COR-L47 (cell line): ENCODE measurements at regions not wholly inside any gene's neighbourhood (a gene's known extent, or its start where the extent isn't known, plus 50 kb on each side); places are given as distances from the start of the nearest gene placed in this dataset.
"Not testable (repeated sequence)": the region's sequence is repeated elsewhere in the genome, so short reads cannot be mapped to it uniquely, and the experiment has no call there.

Experiments used
- DNase-seq: peaks from one replicate; lab custom pipeline; 2025; lab: John Stamatoyannopoulos, UW

DNA sequence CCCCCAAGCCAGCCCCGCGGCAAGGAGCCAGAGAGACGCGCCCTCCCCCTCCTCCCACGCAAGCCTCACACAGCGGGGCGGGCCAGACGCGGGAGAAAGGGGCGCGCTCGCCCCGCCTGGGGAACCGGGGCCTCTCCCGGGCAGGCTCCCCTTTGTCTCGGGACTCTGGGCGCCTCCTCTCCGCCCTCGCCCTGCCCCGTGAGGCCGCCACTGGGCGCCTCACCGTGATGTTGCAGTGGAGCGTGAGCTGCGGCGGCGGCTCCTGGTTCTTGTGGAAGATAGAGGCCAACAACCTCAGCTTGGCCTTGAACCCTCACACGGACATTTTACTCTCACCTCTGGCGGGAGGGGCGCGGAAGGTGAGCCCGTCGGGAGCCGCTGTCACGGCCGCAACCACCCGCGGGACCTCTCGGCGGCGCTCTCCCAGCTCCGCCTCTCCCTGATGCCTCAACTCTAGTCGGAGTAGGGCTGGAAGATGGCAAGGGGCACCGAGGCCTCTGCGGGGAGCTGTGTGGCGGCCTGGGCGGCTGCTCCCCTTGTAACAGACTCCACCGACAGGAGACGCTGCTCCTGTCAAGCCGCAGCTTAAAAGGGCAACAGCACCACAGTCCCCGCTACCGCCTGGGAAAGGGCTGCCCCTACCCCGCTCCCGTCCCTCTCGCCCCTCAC, 179.2 kb upstream of the ZSCAN2 start:
- DNase-seq, result not testable (repeated sequence)

GRCh38 chr15:84425327-84425726, 175.5 kb upstream of the ZSCAN2 start:
- DNase-seq, result not testable (repeated sequence)

DNA sequence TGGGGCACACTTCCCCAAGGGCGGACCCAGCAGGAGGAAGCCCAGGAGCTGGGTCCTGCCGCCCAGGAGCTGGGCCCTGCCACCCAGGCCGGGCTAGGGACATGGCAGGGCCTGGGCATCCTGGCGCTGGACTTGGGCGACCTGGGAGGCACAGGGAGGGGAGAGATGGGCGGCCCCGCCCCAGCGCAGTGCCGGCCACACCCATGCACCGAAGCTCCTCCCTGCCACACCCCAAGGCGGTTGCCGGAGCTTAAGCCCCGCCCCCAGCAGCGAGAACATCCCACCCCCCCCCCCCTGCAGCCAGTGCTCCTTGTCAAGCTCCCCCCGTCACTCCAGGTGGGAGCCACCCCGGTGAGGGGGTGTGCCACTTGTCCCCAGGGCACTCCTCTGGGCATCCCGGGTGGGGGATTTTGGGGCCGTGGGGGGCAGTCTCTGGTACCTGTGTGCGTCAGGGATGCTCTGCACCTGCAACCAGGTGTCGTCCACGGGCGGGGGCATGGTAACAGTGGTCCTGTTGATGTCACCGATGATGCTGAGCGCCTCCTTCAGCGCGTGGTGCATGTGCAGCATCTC, 127.4 kb upstream of the ZSCAN2 start:
- DNase-seq, result not testable (repeated sequence)

- not testable (repeated sequence) for DNase-seq
These were observed 124.3 kb upstream of the ZSCAN2 start for GRCh38 chr15:84476364-84477033.

DNA sequence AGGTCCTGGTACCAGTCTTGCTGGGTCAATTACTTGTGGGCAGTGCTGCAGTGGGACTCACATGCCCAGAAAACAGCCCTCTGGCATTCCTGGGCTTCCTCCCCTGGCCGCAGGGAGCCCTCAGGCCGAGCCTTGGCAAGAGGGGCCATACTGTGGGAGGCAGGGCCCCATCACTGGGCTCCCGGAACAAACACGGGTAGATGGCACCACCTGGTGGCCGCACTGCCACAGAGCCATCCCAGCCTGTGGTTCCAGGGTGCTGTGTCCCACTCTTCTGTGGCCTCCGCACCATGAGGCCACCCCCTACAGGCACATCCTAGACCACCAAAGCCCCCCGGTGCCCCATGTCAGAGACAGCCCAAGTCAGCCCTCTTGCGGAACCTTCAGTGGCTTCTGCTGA, 123.3 kb upstream of the ZSCAN2 start:
- DNase-seq, result not testable (repeated sequence)

DNA sequence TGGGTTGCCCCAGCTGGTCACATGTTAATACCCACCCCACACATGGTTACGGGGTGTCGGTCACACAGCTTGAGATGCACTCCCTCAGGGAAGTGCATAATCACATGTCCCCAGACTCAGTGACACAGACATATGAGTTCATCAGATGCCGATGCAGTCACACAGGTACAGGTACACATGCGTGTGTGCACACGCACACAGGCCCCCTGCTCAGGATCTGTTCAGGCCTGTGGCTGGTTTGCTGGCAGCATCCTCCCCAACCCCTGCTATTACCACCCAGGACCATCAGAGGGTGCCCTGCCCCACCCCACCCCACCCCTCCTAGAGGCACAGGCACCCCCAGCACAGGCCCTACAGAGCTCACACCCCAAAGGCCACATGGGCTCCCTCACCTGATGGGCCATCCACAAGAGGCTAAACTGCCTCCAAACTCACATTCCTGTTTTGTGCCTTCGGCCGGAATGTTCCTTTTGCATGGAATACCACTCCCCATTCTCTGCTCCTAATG, 120.6 kb upstream of the ZSCAN2 start:
- not testable (repeated sequence) for DNase-seq

DNA sequence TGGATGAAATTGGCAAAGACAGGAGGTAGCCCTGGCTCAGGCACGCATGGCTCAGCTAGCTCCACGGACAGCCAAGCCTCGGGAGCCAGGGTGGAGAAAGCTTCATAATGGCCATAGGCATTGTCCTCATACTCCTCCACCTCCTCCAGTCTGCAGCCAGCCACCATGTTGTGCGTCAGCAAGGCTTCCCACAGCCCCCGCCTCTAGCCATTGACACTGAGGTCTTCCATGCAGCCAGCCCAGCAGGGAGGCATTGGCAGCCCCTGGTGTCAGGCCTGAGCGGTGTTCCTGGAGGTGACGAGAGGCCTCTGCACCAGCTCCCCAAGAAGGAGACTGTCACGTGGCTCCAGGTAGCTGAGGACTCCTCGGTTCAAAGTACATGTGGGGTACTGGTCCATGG, 117.0 kb upstream of the ZSCAN2 start:
- not testable (repeated sequence) for DNase-seq

- not testable (repeated sequence) for DNase-seq
These were observed 100.5 kb upstream of the ZSCAN2 start for GRCh38 chr15:84500165-84500889.

GRCh38 chr15:84503101-84503500, 97.7 kb upstream of the ZSCAN2 start:
- not testable (repeated sequence) for DNase-seq

GRCh38 chr15:84505552-84505951, 95.3 kb upstream of the ZSCAN2 start:
- DNase-seq, result not testable (repeated sequence)

DNA sequence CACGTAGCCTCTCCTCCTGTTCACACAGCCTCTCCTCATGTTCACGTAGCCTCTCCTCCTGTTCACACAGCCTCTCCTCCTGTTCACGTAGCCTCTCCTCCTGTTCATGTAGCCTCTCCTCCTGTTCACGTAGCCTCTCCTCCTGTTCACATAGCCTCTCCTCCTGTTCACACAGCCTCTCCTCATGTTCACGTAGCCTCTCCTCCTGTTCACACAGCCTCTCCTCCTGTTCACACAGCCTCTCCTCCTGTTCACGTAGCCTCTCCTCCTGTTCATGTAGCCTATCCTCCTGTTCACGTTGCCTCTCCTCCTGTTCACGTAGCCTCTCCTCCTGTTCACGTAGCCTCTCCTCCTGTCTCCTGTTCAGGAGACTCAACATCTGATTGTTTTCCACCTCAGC, 88.5 kb upstream of the ZSCAN2 start:
- DNase-seq, result not testable (repeated sequence)

DNA sequence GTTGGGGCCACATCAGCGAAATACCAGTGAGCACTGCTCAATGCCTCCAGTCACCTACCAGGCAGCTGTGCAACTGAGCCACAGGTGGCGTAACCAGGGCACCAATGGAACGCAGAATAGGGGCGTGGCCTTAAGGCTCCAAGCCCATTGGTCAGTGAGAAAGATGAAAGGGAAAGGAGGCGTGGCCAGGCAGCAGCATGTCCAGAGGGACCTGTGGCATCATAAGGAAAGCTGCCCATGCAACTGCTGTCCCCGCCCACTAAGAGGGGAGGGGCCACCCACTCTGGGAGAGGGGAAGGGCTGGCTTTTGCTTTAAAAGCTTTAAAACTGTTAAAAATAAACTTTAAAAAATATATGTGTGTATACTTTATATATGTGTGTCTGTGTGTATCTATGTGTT, 84.0 kb upstream of the ZSCAN2 start:
- DNase-seq, result not testable (repeated sequence)

DNA sequence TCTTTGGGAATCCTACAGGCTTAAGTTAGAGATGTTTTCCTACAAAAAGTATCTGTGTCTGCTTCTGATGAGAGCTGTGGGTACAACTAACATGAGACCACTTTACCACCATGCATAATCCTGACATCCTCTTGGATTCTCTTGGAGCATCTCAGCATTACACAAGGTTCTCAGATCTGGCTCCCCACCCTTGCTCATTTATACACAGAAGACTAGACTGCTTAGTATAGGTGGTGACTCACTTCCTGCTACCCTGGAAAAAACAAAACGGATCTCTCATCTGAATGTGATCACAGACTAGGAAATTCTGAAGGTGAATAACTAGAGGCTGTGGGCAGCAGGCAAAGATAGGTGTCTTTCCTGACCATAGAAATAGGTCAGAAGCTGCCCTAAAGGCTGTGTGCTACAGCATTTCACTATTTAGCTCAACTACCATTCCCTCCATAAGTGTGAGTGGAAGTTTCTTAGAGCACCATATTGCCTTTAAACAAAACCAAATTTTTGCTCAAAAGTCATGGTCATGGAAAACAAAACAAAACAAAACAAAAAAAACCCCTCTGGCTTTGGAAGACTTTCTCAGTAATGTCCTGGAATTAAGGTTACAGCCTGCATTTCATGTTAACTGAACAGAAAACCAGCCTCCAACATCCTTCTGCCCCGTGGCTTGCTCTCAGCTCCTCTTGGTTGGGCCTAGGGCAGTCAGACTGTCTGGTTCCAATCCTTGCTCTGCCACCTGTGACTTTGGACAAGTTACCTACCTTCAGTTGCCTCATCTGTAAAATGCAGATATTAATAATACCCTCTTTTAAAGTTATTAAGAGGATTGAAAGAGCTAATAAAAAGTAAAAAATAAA, 75.1 kb upstream of the ZSCAN2 start:
- DNase-seq, result not testable (repeated sequence)

DNA sequence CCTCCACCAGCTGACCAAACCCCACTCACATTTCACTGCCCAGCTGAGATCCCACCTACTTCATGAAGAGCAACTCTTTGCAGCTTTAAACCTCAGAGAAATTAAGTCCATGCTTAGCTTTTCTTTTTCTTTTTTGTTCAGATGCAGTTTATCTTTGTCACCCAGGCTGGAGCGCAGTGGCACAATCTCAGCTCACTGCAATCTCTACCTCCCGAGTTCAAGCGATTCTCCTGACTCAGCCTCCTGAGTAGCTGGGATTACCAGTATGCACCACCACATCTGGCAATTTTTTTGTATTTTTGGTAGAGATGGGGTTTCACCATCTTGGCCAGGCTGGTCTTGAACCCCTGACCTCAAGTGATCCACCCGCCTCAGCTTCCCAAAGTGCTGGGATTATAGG, 70.1 kb upstream of the ZSCAN2 start:
- DNase-seq, result not testable (repeated sequence)

DNA sequence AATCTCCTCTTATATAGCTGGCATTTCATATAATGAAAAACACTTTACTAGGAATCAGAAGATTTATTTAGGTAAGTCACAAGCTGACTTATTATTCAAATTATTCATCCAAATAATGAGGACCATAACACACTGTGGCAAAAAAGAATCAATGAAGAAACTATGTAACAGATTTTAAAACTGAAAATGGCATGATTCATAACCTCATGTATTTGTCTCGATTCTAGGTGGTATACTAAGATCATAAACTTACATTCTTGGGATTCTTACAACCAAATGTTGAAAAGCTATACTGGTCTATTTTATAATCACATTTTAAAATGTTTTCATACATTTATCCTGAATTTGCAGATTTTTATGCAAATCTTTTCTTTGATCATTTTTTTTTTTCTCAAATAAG, 69.6 kb upstream of the ZSCAN2 start:
- DNase-seq, result not testable (repeated sequence)

DNA sequence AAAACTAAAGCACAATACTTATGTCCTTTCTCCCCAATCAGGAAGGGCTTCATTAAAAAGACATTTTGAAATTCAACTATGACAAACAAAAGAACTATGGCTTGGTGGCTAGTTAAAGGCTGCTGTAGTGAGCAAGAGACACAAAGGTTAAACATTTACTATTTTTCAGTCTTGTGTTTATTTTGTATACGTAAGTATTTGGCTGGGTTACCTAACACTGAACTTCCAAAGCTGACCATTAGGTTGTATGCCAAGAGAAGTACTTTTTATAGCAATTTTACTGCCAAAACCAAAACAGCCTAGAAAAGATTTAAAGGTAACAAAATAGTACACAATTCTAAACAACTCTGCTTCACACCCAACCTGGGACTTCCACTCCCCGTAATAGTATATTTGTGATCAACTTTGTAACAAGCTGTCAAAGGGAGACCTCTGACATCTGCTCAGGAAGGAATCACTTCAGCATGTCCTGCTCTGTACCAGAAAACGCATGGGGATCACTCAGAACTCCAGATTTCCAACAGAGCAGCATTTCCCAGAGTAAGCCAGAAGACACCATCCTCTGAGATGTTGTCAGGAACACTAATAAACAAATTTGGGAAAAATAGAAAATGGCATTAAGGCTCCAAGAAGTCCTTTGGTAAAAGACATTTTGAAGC, 69.0 kb upstream of the ZSCAN2 start:
- DNase-seq, result not testable (repeated sequence)

DNA sequence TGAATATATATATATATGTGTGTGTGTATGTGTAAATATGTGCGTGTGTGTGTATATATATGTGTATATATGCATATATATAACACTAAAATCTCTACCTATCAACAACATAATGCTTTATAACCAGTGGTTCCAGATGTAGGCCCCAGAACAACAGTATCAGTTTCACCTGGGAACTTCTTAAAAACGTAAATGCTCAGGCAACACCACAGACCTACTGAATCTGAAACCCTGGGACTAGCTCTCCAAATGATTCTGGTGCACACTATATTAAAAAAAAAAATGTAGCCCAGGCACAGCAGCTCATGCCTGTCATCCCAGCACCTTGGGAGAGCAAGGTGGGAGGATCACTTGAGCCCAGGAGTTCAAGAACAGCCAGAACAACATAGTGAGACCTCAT, 67.1 kb upstream of the ZSCAN2 start:
- not testable (repeated sequence) for DNase-seq

- DNase-seq, result not testable (repeated sequence)
These were observed 66.1 kb upstream of the ZSCAN2 start for GRCh38 chr15:84534561-84535235.

DNA sequence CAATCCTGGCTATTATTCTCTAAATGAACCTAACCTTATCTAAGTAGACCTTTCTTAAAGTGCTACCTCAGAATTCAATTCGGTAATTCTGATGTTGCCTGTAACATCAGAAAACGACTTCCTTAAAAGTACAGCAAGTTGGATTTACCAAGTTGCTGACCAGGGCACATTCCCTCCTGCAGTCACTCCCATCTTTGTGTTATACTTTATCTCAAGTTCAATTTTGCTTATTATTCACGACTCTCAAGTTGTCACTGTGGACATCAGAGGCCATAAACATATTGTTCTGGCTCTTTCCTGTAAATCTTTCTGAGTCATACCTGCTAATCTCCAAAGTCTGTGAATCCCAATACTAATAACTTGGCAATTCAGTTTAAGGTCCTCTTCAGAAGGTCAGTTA, 64.6 kb upstream of the ZSCAN2 start:
- not testable (repeated sequence) for DNase-seq

GRCh38 chr15:84544586-84544985, 56.2 kb upstream of the ZSCAN2 start:
- not testable (repeated sequence) for DNase-seq
